SH-SY5Y (cell line): ENCODE measurements at regions not wholly inside any gene's neighbourhood (a gene's known extent, or its start where the extent isn't known, plus 50 kb on each side); places are given as distances from the start of the nearest gene placed in this dataset.

Source experiments
- GATA2 ChIP-seq: IDR thresholded peaks from 2 replicates; pipeline ENCODE4 v1.6.1; 2011; ENCODE audit warnings: mild to moderate bottlenecking, low read depth, low read length
- GATA3 ChIP-seq: IDR thresholded peaks from 2 replicates; pipeline ENCODE4 v1.6.1; 2011; ENCODE audit warnings: low read depth, mild to moderate bottlenecking, low read length, moderate library complexity

DNA sequence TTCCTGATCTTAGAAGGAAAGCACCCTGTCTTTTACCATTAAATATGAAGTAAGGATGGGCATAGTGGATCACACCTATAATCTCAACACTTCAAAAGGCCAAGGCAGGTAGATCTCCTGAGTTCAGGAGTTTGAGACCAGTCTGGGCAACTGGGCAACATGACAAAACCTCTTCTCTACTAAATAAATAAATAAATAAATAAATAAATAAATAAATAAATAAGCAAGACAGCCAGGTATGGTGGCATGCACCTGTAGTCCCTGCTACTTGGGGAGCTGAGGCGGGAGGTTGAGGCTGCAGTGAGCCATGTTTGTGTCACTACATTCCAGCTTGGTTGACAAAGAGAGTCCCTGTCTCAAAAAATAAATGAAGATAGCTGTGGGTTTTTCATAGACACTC is 313.1 kb downstream of the RPS24 start:
- TF ChIP-seq GATA2 (no peak), GATA3 (no peak)
